ENCODE measurements at regions not wholly inside any gene's neighbourhood (a gene's known extent, or its start where the extent isn't known, plus 50 kb on each side); places are given as distances from the start of the nearest gene placed in this dataset.

DNA sequence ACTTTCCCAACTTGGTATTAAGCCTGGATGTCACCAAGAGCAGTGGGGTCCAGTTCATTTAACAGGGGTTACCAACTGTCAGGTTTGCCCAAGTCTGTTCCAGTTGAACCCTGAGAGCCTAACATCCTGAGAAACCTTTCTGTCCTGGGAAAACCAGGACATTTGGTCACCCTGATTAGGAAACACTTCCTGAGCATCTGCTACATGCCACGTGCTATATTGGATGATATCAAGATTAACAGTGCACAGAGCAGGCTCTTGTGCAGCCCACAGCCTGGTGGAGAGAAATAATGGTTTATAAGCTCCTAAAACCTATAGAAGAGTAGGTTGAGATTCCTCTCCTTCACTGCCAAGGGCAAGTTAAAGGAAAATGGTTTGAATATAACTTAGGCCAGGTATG, 102.9 kb upstream of the RAD23B start:
- H3K9me3 ChIP-seq (ENCODE audit: insufficient read depth, low read length) = peaks cover 13% of the 10 kb centered on the region
- TF ChIP-seq SUZ12 (IDR thresholded peaks at IDR 0.05; ENCODE audit: extremely low read depth, insufficient read depth, insufficient read length) (no peak), ZNF274 (IDR thresholded peaks at IDR 0.05; ENCODE audit: low read depth, low read length) (no peak), YY1 (IDR thresholded peaks at IDR 0.05; ENCODE audit: insufficient read depth, insufficient read length) (no peak)
- no peaks in the 10 kb centered on the region for H3K27me3 ChIP-seq (ENCODE audit: insufficient read depth, insufficient read length)
- H3K4me1 ChIP-seq (ENCODE audit: insufficient read depth, insufficient read length) = peaks cover 3% of the 10 kb centered on the region
- no peak for DNase-seq (ENCODE audit: low read depth, low spot score)
- H3K36me3 ChIP-seq (ENCODE audit: insufficient read depth, insufficient read length, low read length) = no peaks in the 10 kb centered on the region
- H3K9ac ChIP-seq (ENCODE audit: insufficient read length, low read depth) = no peak overlapping the region
- H3K4me3 ChIP-seq (ENCODE audit: insufficient read length, low read depth) = no peak overlapping the region

DNA sequence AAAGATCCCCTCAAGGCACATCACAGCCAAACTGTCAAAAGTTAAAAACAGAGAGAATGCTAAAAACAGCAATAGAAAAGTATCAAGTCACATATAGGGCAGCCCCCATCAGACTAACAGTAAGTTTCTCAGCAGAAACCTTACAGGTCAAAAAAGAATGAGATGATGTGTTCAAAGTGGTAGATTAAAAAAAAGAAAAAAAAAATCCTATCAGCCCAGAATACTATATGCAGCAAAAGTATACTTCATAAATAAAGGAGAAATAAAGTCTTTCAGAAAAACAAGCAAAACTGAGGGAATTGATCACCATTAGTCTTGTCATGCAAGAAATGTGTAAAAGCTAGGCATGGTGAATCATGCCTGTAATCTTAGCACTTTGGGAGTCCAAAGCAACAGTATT, 99.9 kb upstream of the RAD23B start:
- no peak overlapping the region for H3K9ac ChIP-seq (ENCODE audit: insufficient read length, low read depth)
- H3K27me3 ChIP-seq (ENCODE audit: insufficient read depth, insufficient read length) = no peaks in the 10 kb centered on the region
- peaks cover 13% of the 10 kb centered on the region for H3K9me3 ChIP-seq (ENCODE audit: insufficient read depth, low read length)
- DNase-seq (ENCODE audit: low read depth, low spot score) = no peak
- H3K36me3 ChIP-seq (ENCODE audit: insufficient read depth, insufficient read length, low read length) = no peaks in the 10 kb centered on the region
- no peak overlapping the region for H3K4me3 ChIP-seq (ENCODE audit: insufficient read length, low read depth)
- H3K4me1 ChIP-seq (ENCODE audit: insufficient read depth, insufficient read length) = no peaks in the 10 kb centered on the region
- TF ChIP-seq SUZ12 (IDR thresholded peaks at IDR 0.05; ENCODE audit: extremely low read depth, insufficient read depth, insufficient read length) (no peak), ZNF274 (IDR thresholded peaks at IDR 0.05; ENCODE audit: low read depth, low read length) (no peak), YY1 (IDR thresholded peaks at IDR 0.05; ENCODE audit: insufficient read depth, insufficient read length) (no peak)

DNA sequence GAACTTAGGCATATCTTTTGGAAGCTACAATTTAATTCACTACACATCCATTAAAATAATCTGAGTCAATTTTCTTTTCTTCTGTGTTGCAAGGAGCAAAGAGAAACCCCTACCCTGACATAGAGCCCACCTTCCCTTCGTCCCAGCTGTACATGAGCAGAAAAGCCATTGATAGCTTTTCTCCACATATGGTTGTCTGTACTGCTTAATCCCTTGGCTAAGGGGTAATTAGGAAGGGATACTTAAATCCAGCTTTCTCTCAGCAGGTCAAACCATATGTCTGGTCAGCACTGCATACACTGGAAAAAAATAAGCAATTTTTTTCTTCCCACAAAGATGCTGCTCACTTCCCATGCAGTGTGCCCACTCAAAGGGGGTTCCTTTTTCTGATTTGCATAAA, 94.7 kb upstream of the RAD23B start:
- Histone ChIP-seq H3K27me3 (ENCODE audit: insufficient read depth, insufficient read length) (no peaks in the 10 kb centered on the region), H3K4me1 (ENCODE audit: insufficient read depth, insufficient read length) (no peaks in the 10 kb centered on the region), H3K4me3 (ENCODE audit: insufficient read length, low read depth) (no peak overlapping the region), H3K9ac (ENCODE audit: insufficient read length, low read depth) (no peak overlapping the region), H3K9me3 (ENCODE audit: insufficient read depth, low read length) (peaks cover 6% of the 10 kb centered on the region), H3K36me3 (ENCODE audit: insufficient read depth, insufficient read length, low read length) (no peaks in the 10 kb centered on the region)
- no peak for TF ChIP-seq SUZ12 (IDR thresholded peaks at IDR 0.05; ENCODE audit: extremely low read depth, insufficient read depth, insufficient read length)
- TF ChIP-seq YY1 (IDR thresholded peaks at IDR 0.05; ENCODE audit: insufficient read depth, insufficient read length) = no peak
- no peak for TF ChIP-seq ZNF274 (IDR thresholded peaks at IDR 0.05; ENCODE audit: low read depth, low read length)
- no peak for DNase-seq (ENCODE audit: low read depth, low spot score)

DNA sequence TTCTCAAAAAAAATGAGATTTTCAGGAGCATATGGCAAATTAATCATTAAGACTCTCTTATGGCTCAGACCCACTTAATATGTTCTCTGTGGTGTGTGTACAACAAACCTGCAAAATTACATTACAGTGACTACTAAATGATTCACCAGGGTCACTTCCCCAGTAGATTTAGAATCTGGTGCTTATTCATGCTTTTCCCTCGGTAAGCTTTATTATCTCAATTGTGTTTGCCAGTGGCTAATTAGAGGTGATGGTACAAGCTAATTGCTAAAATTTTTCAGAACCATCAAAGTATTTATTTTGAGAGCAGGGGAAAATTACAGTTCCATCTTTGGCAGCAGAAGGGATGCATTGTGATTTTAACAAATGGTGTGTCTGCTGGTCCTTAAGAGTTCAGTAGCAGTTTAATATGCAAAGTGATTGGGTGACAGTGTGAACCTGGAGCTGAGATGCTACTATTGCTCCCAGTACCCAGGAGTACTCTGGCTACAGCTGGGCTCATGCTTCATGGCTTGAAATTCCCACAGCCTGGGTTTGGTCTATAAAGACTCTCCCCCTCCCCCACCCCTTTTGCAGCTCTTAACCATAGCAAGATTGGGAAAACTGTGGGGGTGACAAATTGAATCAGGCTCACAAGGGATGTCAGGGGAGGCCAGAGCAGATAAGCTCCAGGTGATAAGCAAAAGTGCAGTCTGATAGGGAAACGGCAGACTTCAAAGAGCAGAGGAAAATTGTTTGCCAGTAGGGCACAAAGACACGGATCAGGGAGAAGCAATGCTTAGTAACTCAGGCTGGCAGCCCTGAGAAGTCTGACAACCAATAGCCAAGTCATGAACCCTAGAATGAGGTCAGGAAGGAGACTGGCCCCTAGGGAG, 92.8 kb upstream of the RAD23B start:
- Histone ChIP-seq H3K4me1 (ENCODE audit: insufficient read depth, insufficient read length) (no peaks in the 10 kb centered on the region), H3K9me3 (ENCODE audit: insufficient read depth, low read length) (no peaks in the 10 kb centered on the region), H3K27me3 (ENCODE audit: insufficient read depth, insufficient read length) (no peaks in the 10 kb centered on the region), H3K36me3 (ENCODE audit: insufficient read depth, insufficient read length, low read length) (no peaks in the 10 kb centered on the region), H3K4me3 (ENCODE audit: insufficient read length, low read depth) (no peak overlapping the region), H3K9ac (ENCODE audit: insufficient read length, low read depth) (no peak overlapping the region)
- TF ChIP-seq ZNF274 (IDR thresholded peaks at IDR 0.05; ENCODE audit: low read depth, low read length) = no peak
- no peak for TF ChIP-seq SUZ12 (IDR thresholded peaks at IDR 0.05; ENCODE audit: extremely low read depth, insufficient read depth, insufficient read length)
- TF ChIP-seq YY1 (IDR thresholded peaks at IDR 0.05; ENCODE audit: insufficient read depth, insufficient read length) = no peak
- no peak for DNase-seq (ENCODE audit: low read depth, low spot score)

DNA sequence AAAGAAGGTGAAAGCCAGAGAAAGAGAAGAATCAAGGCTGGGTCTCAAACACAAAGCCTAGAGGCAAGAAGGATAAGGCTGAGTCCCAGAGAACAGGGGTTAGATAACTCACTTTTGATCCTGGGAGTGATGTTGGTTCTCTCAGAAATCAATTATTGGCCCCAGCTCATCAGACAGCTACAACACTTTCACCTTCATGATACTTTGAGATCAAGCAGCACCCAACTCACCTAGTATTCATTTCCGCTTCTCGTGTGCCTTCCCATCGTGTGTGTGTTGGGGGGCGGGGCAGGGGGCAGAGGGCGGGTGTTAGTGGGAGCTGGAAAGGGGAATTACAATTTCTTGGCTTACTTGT, 92.2 kb upstream of the RAD23B start:
- Histone ChIP-seq H3K4me3 (ENCODE audit: insufficient read length, low read depth) (no peak overlapping the region), H3K9ac (ENCODE audit: insufficient read length, low read depth) (no peak overlapping the region)

DNA sequence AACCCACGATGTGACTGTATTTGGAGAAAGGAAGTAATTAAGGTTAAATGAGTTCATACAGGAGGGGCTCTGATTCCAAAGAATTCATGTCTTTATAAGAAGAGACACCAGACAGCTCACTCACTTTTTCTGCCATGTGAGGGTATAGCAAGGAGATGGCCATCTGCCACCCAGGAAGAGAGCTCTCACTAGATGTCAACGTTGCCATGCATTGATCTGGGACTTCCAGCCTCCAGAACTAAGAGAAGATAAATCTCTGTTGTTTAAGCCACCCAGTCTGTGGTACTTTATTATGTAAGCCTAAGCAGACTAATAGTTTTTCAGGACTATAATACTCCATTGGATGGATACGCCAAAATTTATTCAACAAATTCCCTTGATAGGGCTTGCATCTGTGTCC, 89.8 kb upstream of the RAD23B start:
- H3K4me3 ChIP-seq (ENCODE audit: insufficient read length, low read depth) = no peak overlapping the region
- H3K4me1 ChIP-seq (ENCODE audit: insufficient read depth, insufficient read length) = no peaks in the 10 kb centered on the region
- 0 out of 2 replicates have a peak, but pooled peaks cover 4% of the 10 kb centered on the region for H3K9me3 ChIP-seq (ENCODE audit: insufficient read depth, low read length)
- H3K36me3 ChIP-seq (ENCODE audit: insufficient read depth, insufficient read length, low read length) = no peaks in the 10 kb centered on the region
- H3K27me3 ChIP-seq (ENCODE audit: insufficient read depth, insufficient read length) = no peaks in the 10 kb centered on the region
- H3K9ac ChIP-seq (ENCODE audit: insufficient read length, low read depth) = no peak overlapping the region
- TF ChIP-seq ZNF274 (IDR thresholded peaks at IDR 0.05; ENCODE audit: low read depth, low read length) (no peak), YY1 (IDR thresholded peaks at IDR 0.05; ENCODE audit: insufficient read depth, insufficient read length) (no peak), SUZ12 (IDR thresholded peaks at IDR 0.05; ENCODE audit: extremely low read depth, insufficient read depth, insufficient read length) (no peak)
- no peak for DNase-seq (ENCODE audit: low read depth, low spot score)

More for the DNA sequence above, 92.2 kb upstream of the RAD23B start:
- H3K4me1 ChIP-seq (ENCODE audit: insufficient read depth, insufficient read length) = no peaks in the 10 kb centered on the region
- no peak for TF ChIP-seq ZNF274 (IDR thresholded peaks at IDR 0.05; ENCODE audit: low read depth, low read length)
- no peak for DNase-seq (ENCODE audit: low read depth, low spot score)
- no peaks in the 10 kb centered on the region for H3K36me3 ChIP-seq (ENCODE audit: insufficient read depth, insufficient read length, low read length)
- H3K9me3 ChIP-seq (ENCODE audit: insufficient read depth, low read length) = no peaks in the 10 kb centered on the region
- H3K27me3 ChIP-seq (ENCODE audit: insufficient read depth, insufficient read length) = no peaks in the 10 kb centered on the region

DNA sequence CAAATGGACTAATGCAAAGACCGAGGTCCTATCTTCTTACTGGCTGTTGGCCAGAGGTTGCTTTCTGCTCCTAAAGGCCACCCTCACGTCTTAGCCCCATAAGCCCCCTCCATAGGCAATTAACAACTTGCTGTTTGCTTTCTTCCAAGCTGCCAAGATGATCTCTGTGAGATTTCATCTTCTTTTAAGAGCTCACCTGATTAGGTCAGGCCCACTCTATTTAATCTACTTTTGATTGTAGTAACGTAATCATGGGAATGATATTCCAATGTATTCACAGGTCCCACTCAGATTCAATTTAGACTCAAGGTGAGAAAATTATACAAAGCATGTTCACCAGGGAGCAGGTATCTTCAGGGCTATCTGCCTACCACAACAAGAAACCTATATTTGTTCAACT, 84.4 kb upstream of the RAD23B start:
- H3K9me3 ChIP-seq (ENCODE audit: insufficient read depth, low read length) = peaks cover 18% of the 10 kb centered on the region; the same call in 1 of the 2 replicates
- no peaks in the 10 kb centered on the region for H3K27me3 ChIP-seq (ENCODE audit: insufficient read depth, insufficient read length)
- TF ChIP-seq YY1 (IDR thresholded peaks at IDR 0.05; ENCODE audit: insufficient read depth, insufficient read length) (no peak), ZNF274 (IDR thresholded peaks at IDR 0.05; ENCODE audit: low read depth, low read length) (no peak), SUZ12 (IDR thresholded peaks at IDR 0.05; ENCODE audit: extremely low read depth, insufficient read depth, insufficient read length) (no peak)
- H3K9ac ChIP-seq (ENCODE audit: insufficient read length, low read depth) = no peak overlapping the region
- H3K4me3 ChIP-seq (ENCODE audit: insufficient read length, low read depth) = no peak overlapping the region
- no peaks in the 10 kb centered on the region for H3K4me1 ChIP-seq (ENCODE audit: insufficient read depth, insufficient read length)
- H3K36me3 ChIP-seq (ENCODE audit: insufficient read depth, insufficient read length, low read length) = no peaks in the 10 kb centered on the region
- DNase-seq (ENCODE audit: low read depth, low spot score) = no peak
